ENCODE measurements at regions not wholly inside any gene's neighbourhood (a gene's known extent, or its start where the extent isn't known, plus 50 kb on each side); places are given as distances from the start of the nearest gene placed in this dataset.
"Not testable (repeated sequence)": the region's sequence is repeated elsewhere in the genome, so short reads cannot be mapped to it uniquely, and the experiment has no call there.

DNA sequence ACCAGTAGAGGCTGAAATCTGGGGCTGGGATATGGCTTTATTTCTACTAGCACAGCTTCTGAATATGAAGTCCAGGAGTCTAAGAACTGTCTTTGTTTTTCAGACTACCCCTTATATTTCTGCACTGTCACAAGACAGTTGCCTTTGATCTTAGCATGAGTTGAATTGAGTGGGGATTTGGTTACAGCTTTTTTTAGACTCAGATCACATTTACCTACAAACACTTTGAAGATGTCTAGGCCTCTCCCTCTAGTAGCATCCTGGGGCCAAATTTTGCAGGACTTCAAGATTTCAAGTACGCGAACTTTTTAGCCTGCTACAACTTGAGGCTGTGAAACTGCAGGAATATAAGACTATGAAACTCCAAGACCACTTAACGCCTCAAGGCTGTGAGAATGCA, 240.2 kb downstream of the NEBL start:
- intact Hi-C loops (cut with micrococcal nuclease) = no loop called here

DNA sequence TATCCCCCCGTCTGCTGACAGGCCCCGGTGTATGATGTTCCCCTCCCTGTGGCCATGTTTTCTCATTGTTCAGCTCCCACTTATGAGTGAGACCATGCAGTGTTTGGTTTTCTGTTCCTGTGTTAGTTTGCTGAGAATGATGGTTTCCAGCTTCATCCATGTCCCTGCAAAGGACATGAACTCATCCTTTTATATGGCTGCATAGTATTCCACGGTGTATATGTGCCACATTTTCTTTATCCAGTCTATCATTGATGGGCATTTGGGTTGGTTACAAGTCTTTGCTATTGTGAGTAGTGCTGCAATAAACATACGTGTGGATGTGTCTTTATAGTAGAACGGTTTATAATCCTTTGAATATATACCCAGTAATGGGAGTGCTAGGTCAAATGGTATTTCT, 244.7 kb downstream of the NEBL start:
- intact Hi-C loops (cut with micrococcal nuclease) = not testable (repeated sequence)

DNA sequence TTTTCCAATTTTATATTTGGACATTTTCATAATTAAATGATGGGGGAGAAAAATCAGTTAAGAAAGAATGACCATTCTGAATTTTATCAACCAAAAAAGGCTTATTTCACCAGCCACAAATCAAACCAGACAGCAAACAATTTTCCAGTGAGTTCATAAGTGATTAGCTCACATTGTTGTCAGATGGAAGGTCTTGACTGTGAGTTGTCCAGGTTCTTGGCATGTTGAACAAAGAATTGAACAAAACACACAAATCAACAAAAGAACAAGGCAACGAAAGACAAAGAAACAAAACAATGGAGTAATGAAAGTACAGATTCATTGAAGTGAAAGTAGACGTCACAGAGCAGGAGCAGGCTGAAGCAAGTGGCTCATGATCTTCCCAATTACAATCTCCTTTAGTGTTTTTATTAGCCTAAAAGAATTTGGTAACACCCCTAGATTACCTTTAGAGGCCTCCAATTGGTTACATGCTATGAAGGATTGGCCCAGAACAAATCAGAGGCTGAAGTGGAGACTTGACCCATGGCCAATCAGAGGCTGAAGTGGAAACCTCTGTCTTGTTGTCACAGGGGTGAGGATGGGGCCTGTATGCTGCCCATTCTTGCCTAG, 248.7 kb downstream of the NEBL start:
- intact Hi-C loops (cut with micrococcal nuclease) = no loop called here

DNA sequence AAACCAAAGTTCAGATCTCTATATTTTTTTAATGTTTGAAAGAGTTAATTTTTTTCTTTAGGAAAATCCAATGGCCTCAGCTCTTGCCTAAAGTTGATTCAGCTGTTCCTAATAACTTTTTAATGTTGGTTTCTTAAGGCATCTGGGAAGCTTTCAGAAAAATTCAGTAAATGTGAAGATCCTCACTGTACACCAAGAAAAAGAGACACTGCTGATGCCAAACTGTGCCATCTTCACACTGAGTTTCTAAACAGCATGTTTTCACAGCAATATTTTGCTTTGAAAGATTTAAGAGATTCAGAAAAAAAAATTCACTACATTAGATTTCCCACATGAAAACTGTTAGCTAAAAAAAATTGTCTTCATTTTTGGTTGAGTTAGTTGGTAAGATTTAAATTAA, 249.4 kb downstream of the NEBL start:
- intact Hi-C loops (cut with micrococcal nuclease) = no loop called here

DNA sequence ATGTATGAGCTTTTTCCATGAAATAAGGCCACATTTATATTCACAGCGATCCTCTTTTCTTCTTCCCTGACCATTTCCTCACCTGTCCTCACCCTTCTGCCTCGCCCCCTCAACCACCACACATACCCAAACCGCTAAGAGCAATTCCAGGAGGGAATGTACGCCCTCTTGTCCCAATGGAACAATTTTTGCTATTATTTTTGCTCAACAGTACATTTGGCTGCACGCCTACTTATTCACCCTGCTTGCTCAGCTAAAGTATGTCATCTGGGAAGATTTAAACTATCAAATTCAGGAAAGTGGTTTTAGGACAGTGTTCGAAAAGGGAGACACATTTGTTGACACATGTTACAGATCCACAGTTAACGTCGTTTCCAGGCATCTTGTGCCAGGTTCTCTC, 252.7 kb downstream of the NEBL start:
- intact Hi-C loops (cut with micrococcal nuclease) = no loop called here

DNA sequence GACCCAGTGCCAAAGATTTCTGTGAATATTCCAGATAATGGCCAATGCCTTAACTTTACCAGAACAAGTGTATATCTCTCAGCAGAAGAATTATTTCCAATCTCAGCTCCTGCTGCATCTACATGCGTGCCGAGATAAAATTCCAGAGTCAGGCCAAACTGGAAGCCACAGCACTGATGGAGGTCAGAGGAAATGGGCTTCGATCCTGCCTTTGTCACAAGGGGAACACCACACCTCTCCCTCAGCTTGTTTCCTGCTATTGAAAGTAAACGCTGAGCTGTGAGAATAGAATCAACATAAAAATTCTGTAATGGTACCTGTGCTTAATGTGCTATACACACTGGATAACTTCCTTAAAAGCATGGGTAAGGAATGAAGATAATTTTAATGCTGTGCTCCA, 255.5 kb downstream of the NEBL start:
- intact Hi-C loops (cut with micrococcal nuclease) = no loop called here

DNA sequence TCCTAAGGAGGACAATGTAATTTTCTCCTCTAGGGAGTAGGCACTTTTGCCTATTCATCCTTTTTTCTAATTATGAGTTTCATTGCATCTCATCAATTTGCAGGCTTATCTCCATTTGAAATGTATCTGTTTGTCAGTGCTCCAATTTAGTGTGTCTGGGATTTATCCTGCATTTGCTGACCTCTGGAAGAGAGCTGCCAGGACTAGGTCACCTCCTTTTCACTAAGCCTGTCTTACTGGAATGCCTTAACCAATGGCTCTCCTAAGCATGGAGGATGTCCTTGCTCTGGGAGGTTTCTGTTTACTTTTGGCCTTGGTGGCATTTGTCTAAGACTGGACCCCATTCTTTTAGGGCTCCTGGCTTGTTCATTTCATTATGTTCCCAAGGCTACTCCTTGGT, 261.5 kb downstream of the NEBL start:
- intact Hi-C loops (cut with micrococcal nuclease) = no loop called here

DNA sequence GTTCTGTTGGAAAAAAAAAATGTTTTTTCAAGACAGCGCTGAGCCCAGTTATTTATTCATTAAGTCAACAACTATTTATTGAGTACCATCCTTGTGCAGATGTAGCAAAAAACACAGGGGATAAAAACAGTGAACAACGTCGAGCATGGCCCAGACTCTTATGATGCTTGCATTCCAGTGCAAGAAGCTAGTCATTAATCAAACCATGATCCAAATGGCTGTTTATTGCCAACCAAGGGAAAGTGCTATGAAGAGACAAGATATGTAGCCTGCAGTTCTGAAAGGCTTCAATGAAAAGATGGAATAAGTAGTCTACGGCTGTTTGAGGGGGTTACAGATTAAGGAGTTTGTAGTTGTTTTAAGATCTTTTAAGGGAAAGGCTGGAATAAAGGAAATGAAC, 262.3 kb downstream of the NEBL start:
- intact Hi-C loops (cut with micrococcal nuclease) = no loop called here

DNA sequence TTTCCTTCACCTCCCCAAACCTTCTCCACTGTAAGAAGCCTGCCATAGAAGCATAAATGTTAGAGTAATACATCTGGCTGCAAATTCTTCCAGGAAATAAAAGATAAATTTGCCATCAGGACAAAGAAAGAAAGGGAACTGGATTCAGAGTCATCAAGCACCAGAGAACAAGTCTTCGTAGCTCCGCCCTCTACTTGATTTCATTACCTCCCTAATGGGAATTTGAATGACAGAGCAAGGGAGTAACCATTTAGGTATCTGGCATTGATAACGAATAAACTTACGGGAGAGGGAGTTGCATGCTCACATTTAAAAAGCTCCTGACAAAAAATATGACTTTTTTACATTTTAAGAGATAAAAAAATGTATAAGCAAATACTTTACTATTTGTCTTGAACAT, 263.4 kb downstream of the NEBL start:
- intact Hi-C loops (cut with micrococcal nuclease) = loop anchor here (2.0 kb wide), 1 partner anchor 31 kb away; no protein-coding TSS in a partner anchor

DNA sequence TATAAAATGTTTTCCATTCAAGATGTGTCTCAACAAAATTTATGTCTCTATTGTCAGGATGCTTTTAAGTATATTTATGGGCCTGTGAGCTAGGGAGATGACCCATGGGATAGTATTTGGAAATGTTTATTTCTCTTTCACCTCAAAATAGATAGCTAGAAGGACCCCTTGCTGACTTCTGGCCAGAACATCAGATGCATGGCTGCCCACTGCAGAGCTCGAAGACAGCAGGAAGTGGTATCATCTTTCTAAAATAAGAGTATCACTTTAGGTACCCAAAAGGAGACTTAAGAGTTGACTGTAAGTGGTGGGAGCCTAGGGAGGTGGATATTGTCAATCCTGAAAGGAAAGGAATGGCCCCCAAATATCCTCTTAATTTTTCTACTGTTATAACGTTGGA, 264.4 kb downstream of the NEBL start:
- intact Hi-C loops (cut with micrococcal nuclease) = loop anchor here (2.0 kb wide), 1 partner anchor 32 kb away; no protein-coding TSS in a partner anchor

DNA sequence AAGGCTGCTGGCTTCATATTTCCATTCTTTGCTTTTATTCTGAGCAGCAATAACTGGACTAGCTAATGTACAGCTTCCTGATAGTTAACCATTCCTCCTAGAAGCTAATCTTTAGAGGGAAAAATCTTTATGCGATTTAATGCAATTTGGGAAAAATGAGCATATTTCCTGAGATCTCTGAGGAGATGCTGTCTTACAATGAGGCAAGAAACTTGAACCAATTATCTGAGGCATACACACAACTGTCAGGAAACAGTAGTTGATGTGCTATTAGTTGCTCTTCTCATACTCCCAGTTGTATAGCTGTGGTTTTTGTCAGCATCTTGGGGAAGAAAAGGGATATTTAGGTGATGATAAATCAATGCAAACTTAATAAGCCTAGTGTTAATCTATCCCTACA, 265.9 kb downstream of the NEBL start:
- intact Hi-C loops (cut with micrococcal nuclease) = no loop called here

DNA sequence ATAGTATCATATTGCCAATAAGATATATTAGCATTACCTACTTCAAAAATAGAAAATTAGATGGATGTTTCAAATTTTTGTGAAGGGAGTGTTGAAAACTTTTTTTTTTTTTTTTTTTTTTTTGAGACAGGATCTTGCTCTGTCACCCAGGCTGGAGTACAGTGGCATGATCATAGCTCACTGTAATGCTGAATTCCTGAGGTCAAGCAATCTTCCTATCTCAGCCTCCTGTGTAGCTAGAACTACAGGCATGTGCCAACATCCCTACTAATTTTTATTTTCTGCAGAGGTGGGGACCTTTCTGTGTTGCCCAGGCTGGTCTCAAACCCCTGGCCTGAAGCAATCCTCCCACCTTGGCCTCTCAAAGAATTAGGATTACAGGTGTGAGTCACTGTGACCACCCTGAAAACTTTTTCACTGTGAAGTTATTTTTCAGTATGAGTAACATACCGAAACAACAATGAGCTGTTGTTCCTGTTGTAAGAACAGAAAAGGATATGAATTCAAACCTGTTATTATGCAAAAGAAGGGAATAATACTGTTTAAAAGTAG, 266.9 kb downstream of the NEBL start:
- intact Hi-C loops (cut with micrococcal nuclease) = no loop called here

DNA sequence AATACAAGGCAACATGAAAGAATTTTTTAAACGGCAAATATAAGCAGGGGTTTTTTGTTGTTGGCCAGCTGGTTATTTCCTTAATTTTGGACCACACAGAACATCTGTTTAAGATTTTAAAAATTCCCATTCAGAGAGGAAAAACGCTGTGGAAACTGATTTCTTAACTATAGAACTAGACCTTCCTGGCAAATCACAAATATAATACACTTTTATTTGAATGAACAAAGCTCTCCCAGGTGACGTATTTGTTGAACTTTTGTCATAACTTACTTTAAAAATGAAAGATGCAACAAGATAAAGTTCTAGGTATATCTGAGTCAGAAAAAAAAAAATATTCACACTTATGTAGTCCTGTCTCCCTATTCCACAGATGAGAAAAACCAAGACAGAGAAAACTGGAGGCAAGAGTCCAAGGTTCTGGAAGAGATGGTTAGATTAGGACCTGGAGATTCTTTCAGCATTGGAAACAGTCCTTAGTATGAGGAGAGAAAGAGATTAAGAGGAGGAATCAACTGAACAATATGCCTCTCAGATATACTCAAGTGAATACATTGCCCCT, 269.1 kb downstream of the NEBL start:
- intact Hi-C loops (cut with micrococcal nuclease) = no loop called here

DNA sequence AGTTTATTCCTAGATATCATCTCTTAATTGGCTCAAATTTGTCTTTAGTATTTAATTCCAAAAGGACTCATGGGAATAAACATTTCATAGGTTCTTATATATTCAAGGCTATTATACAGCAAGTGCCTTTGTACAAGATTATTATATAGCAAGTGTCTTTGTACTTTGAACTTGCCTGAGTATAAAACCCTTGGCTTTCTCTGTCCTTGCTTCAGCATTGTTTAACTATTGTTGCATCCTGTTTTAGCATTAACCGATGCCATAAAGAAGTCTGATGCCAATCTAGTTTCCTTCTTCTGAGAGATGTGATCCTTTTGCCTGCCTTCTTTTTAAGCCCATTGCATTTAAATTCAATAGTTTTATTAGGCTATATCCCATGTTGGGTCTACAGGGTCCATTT, 270.0 kb downstream of the NEBL start:
- intact Hi-C loops (cut with micrococcal nuclease) = no loop called here

DNA sequence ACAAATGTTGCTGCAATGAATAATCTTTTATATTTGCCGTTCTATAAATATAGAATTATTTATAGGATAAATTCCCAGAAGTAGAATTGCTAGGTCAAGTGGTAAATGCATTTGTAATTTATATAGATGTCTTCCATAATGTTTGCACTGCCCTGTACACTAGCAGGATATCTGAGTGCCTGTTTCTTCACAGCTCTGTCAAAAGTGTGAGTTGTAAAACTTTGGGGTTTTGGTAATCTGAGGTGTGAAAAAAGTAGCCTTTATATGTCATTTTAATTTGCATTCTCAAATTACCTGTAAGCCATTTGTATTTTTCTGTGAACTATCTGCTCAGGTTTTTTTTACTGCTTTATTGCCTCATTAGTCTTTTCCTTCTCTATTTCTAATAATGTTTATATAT, 271.2 kb downstream of the NEBL start:
- intact Hi-C loops (cut with micrococcal nuclease) = no loop called here

DNA sequence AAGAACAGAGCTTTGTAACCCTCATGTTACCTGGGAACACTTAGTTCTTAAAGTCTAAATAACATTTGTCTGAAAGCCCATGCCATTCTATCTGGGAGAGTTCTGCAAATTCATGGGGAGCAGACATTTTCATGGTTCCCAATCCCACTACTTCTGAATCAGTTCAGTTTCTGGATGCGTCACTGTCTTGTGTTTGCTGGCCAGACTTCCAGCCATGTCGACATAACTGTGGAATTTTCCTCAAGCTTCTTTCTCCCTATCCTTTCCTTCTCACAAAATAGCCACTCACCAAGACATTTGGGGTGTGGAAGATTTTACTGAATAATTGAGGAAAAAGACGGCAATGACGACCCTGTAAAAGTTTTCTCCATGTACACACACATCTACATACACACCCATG, 272.5 kb downstream of the NEBL start:
- intact Hi-C loops (cut with micrococcal nuclease) = no loop called here

DNA sequence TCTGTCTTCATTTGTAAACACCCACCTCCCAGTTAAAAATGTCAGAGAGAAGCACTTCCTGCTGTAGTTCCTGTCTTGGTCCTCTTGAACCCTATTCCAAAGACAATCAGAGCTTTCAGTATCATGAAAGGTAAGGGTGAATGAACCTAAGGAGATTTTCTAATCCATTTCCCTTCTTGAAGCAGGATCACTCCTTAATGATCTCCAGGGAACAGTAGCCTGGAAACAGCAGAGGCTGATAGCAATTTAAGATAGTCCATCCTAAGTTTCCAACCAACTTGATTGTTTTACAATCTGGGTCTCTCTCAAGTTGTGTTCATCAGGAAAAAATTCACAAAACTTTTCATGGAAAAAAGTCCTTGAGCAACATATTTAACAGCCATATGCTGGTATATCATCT, 273.6 kb downstream of the NEBL start:
- intact Hi-C loops (cut with micrococcal nuclease) = no loop called here

DNA sequence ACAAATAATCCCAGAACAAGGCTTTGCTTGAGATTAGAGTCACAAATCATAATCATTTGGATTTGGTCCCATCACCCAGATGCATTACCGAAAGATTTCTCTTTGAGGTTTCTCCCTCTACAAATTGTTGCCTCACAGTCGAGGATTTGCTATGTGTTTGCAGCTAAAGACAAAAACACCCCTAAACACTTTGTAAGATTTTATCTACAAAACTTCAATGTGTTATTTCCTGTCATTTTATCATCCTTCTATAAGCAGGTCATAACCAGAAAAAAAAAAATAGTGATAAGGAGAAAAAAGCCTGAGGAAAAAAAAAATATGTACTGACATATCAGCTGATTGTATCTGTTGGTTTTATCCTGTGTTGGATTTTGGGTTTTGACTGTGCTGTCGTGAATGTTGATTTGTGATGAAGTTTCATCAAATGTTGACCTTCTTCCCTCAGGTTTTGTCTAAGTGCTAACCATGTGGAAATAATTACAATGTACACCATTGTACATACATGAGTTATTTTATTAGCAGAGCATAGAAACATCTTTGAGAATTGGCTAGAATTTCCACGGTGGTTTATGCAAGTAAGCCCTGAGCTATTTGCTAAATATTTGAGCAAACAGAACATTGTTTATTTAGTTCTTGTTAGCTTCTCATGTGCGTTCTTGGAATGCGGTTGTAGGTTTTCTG, 274.4 kb downstream of the NEBL start:
- intact Hi-C loops (cut with micrococcal nuclease) = no loop called here

DNA sequence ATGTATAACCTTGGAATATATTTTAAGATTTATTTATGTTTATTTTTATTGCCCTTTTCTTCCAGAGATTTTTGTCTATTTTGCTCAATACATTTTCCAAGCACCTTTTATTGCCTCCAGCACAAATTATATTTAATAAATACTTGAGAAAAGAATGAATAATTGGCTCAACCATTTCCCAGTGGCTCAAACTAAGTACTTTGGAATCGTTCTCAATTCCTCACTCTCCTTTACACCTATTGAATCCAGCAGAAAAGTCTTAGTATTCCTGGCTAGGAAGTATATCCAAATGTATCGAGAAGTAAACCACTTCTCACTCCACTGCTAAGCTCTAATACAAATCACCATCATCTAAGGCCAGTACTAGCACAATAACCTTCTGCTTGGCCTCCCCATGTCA, 276.1 kb downstream of the NEBL start:
- intact Hi-C loops (cut with micrococcal nuclease) = no loop called here

DNA sequence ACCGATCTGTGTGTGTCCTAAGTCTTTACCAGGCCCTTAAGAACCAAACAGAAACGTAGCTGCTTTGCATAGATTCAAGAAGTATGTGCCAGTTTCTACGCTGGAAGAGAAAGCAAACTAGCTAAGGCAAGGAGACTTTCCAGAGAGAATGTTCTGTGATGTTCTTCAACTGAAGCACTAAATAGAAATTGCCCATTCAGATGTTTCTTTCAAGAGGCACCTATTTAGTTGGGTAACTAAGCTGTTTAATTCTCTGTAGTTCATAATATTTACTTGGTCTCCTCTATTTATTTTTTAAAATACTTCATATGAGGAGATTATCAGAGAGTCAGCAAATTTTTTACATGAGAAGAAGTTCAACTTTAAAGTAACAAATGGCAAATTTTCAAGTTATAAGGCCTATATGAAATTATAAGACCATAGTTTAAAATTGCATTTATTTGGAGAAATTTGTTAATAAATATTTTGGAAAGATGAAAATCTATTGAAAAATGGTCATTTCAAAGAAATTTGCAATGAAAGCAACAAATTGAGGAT, 279.0 kb downstream of the NEBL start:
- intact Hi-C loops (cut with micrococcal nuclease) = no loop called here

DNA sequence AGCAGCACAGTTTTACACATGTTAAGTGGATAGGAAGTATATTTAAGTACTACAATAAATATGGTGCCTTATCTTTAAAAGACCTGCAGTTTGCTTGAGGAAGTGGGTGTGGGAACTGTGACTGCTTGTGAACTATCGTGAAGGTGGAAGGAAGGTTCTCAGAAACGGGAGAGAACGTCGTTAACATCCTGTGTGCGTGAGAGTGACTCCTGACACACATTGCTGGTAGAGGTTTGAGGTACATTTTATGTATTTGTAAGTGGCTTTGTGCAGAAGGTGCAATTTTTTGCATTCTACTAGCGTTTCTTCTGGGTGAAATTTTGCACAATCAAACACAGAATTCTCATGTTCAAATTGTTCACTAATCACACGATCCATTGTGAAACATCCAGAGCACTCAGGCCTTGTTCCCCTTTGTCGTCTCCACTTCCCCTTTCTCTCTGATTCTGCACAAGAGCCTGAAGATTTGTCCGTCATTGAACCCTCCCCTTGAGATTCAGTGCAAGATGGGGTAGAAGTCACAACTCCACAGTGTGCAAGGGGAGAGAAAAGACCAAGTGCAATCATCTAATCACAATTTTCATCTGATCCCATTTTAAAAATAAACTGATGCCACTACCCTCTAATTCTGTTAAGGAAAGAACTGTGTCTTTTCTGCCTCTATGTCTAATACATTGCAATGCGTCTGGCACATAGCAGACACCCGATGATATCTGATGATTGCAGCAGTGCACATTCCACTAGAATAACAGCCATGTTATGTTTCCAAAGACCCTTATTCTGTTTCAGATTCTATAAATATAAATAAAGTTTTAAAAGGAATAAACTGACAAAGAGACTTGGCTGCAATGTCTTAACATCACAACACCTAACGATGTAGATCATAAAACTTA, 279.9 kb downstream of the NEBL start:
- intact Hi-C loops (cut with micrococcal nuclease) = no loop called here

Measured in T-helper 1 cell treated with Interleukin-12 subunit alpha and Interleukin-12 subunit beta and Interleukin-4 antibody, amounts not matched to agents 30 ng/mL and 1 ng/mL, for 36 hours (primary cell).